ENCODE measurements at regions not wholly inside any gene's neighbourhood (a gene's known extent, or its start where the extent isn't known, plus 50 kb on each side); places are given as distances from the start of the nearest gene placed in this dataset.
"Not testable (repeated sequence)": the region's sequence is repeated elsewhere in the genome, so short reads cannot be mapped to it uniquely, and the experiment has no call there.

DNA sequence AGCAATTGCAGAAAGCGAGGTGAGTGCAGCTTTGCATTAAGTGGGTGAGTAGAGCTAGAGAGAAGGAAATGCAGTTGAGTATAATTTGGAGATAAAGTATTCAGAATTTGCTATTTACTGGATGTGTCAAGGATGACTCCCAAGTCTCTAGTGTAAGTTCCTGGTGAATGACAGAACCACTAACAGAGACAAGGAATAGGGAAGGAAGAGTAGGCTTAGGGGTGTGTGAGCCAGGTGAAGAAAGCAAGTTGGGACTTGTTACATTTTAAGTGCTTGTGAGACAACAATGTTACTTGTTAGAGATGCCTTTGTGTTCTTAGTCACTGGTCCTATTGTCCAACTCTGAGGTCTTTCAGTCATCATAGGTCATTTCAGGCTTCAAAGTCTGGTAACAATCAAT is 70.8 kb downstream of the TBC1D26 start:
- not testable (repeated sequence) for DNase-seq

DNA sequence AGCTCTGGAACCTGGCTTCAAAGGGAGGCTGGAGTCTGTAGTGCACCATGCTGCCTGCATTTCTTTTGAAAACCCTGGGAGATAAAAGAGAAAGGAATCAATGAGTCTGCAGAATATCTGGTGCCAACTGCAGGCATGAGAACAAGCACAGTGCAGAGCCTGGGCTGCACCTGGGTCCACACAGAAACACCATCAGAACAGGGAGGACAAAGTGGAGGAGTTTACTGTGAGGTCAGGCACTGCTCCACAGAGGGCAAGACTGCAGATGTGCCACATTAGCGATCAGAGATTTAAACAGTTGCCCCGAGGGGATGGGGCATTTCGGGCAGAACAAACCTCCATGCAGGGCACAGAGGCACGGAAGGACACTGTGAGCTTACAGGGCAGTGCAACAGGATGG is 74.7 kb downstream of the TBC1D26 start:
- DNase-seq = not testable (repeated sequence)

DNA sequence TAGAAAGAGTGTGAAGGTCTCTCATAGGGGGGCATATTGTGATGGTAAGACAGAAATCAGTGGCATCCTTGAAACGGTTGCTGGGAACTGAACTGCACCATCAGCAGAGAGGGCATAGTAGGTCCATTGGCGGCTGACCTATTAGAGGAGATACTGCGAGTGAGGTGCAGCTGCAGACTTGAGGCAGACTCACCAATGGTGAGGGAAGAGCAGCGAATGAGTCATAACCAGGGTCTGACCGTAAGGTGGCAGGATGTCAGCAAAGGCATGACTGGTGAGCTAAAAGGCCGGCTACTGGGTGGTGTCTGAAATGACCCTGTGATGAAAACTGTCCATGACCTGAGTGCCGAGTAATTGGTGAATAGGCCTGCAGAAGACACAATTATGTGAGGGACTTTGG is 81.3 kb downstream of the TBC1D26 start:
- not testable (repeated sequence) for DNase-seq

DNA sequence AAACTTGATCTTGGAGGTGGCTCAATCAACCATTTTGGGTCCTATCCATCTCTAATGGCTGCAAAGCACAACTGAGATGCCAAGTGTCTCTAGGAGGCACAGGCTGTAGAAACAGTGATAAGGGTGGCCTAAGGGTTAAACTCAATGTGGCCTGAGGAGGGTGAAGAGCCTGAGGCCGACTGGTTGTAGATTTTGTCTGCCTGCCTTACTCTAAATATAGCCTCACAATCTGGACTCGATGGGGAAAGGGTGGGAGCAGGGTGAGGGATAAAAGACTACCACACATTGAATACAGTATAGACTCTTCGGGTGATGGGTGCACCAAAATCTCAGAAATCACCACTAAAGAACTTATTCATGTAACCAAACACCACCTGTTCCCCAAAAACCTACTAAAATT is 81.9 kb downstream of the TBC1D26 start:
- not testable (repeated sequence) for DNase-seq

DNA sequence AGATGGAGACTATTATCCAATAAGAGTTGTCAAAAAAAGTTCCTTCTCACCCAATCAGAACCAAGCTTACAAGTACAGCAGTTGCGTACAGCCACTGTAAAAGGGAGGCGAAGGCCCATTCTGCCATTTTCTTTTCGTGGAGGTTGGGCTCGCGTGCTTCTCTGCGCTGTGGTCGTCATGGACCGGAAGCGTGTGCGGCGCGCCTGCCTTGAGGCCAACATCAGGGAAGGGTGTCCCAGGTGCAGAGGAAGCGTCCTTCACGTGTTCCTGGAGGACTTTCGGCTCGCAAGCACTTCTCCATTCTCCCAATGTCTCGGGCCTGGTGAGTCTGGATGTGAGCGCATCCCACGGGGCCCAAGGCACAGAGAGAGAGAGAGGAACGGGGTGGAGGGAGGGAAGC is 85.8 kb downstream of the TBC1D26 start:
- DNase-seq = not testable (repeated sequence)

DNA sequence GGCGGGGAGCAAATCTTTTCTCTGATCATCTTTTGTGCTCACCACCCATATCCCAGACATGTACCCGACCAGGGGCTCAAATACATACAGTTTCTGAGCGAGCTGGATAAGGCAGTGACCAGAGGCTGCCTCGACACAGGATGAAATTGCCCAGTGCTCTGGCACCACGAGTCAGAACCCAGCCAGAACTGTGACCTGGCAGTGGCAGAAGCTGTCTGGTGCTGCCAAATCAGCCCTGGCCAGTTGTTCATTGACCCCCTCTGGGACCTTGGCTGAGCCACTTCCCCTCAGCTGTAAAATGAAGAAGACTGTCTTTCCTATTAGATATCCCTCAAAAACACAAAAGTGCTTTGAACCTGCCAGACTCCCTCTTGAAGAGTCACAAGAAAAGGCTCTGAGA is 90.2 kb downstream of the TBC1D26 start:
- DNase-seq = not testable (repeated sequence)

DNA sequence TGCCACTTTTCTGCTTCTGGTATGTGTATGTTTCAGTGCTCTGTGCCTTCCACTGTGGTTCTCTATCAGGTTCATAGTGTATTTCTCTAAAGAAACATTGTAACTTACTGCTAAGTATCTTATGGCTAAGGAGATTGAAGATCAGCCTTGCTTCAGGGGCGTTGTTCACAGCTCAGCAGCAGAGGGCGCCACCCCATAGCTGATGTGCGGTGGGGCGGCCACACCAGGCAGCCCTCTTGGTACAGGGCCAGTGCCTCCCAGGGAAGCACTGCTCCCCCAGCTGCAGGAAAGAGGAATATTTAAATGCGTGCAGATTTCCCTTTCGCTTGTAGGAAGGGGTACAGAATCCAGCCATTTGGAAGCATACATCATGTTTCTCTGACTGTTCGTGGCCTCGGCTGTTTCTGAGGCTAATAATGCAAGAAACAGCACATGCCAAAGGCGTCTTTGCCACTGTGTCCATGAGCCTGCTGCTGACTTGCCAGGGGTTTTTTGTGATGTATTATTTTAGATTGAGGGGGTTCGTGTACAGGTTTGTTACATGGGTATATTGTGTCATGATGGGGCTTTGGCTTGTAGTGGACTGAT is 96.7 kb downstream of the TBC1D26 start:
- peak; percentile 90 for DNase-seq

DNA sequence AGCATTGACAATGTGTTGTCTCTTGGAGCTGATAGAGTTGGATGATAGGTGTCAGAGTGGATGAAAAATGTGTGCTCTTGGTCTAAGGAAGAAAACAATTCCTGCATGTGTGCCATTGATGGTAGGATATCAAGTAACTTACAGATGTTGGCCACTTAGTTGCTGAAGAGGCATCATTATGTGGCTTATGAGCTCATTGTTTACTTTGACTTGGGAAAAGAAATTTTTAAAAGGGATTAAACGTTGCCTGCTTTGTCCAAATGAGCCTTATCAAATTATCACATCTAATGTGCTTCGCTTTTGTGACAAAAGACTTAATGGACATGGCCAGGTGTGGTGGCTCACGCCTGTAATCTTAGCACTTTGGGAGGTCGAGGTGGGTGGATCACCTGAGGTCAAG is 98.1 kb downstream of the TBC1D26 start:
- DNase-seq = not testable (repeated sequence)

DNA sequence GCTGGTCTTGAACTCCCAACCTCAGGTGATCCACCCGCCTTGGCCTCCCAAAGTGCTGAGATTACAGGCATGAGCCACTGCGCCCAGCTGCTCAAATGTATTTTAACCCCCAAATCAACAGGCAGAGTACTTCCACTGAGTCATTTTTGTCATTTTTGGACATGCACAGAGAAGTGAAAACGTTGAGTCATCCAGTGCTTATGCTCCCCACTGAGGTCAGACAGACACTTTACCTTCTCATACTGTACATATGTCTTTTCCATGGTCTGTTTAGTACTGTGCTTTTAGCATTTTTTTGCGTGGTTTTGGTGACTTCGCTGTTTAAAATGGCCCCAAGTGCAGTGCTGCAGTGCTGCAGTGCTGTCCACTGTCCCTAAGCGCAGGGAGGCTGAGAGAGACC is 99.1 kb downstream of the TBC1D26 start:
- DNase-seq = not testable (repeated sequence)

DNA sequence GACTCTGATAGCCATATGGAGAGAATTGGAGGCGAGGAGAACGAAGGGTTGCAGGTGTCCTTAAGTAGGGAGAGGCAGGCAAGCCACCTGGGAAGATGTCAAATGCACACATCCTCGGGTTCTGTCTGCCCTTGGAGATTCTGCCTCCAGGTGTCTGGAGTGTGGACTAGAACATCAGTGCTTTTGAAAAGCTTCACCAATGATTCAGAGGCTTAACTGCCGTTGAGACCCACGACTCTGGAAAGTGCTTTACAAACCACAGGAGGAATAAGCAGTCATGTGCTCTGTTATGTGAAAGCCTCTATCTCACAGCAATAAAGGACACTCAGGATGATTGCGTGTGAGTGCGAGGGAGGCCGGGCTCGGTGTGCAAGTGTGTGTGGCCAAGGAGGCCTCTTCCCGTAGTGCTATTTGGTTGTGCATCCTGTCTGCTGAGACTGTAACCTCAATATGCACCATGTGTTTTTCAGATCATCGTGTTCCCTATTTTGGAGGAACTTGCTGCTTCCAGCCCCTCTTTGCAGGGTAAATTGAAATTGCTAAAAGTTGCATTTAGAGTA is 100.9 kb downstream of the TBC1D26 start:
- DNase-seq = not testable (repeated sequence)

DNA sequence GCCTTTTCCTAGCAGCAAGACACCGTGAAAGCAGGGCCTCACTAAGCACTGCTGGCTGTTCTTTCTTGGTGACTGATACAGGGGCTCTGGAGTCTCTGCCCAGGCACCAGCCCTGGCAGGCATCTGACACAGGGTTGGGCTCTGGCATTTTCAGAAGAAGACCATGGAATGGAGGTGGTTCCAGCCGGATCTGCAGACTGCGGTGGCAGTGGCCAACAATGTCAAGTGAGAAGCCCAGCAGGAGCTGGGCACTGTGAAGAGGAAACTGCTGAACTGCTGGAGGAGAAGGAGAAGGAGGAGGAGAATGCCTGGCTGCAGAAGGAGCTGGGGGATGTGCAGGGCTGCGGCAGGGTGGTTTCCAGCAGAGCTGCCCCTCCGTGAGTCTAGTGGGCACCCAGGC is 101.8 kb downstream of the TBC1D26 start:
- not testable (repeated sequence) for DNase-seq

DNA sequence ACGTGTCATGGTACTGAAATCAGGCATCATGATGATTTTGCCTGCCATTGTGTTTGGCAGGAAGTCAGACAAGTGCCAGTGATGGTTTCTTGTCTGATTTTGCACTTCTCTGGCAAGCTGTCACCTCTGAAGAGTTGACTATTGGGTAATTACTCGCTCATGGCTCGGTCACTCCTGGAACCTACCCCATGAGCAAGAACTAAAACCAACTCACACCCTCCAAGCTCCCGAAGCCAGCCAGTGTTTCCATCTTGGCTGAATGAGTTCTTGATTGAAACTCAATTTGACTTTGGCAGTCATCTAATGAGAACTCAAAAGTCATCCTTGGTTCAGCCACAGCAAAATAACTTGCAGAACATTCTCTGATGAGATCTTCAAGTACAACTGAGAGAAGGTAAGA is 103.4 kb downstream of the TBC1D26 start:
- not testable (repeated sequence) for DNase-seq

DNA sequence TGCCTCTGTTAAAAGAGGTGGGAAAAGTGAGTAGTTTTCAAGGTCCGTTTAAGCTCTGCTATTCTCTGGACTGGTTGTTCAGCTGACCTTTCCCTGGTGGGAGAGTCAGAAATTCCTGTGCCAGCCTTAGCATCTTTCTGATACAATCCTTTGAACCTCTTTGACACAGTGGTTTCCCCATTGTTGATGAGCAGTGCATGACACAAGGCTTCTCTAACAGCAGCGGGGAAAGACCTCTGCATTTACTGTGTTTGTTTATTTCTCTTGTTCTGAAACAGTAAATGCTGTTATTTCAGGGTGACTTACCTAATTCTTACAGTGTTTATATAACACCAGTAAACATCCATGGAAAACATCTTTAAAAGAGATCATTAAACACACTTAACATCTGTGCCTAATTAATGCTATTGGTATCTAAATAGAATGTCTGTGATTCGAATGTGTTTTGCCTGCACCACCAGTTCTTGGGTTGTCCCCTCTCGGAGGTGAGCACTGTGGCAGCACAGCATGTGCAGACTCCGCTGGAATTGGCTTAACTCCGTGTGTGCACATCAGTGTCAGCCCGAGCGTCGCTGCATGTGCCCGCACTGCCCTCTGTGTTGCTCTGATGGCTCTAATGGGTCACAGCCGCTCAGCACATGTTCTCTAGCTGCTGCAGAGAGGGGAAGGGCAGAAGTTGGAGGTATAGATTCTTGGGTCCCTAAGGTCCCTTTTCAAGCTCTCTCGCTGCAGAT is 104.3 kb downstream of the TBC1D26 start:
- DNase-seq = not testable (repeated sequence)

DNA sequence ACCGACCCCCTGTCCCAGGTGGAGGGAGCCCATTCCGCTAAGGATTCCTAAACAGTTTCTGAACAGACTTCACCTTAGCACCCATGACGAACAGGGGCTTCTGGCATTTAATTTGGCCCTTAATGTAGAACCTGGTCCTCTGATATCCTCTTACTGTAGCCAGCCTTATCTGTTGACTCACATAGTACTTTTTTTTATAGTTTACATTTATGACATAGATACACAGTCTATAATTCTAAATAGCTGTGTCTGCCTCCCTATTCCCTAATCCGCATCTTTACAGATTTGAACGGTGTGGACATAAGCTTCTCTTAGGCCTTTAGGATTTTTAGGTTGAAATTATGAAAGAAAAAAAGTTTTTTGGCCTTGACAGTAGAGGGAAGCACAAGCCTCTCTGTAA is 104.9 kb downstream of the TBC1D26 start:
- DNase-seq = not testable (repeated sequence)

DNA sequence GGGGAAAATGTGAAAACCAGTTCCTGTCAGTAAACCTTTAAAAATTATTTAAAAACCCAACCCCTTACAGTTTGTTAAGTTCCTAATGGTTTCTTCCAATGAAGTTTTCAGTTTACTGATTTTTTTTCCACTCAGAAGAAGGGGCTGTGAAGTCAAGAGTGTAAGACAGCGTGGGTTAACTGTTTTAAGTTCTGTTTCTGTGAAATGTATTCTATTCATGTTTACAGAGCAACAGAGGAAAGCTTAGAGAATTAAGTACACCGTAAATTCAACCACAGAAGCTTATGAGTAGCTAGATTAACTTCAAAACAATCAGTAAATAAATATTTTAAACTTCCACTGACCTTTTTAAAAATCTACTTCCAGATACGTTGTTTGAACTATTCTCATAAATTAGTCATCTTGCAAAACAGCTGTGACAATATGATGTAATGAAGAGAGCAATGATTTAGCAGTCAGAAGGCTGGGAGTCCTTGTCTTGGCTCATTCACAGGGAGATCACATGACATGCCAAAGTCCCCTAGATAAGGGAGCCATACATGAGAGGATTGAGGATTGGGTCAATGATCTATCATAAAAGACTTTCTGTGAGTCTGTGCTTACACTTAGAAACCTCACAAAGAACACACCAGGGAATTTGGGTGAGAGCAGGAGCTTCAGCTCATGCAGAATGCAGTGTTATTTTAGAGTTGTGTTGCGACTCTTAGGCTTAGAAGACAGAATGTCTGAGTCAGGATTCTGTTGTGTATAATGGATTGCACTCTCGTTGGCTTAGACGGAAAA is 97.3 kb upstream of the ADORA2B start:
- not testable (repeated sequence) for DNase-seq

DNA sequence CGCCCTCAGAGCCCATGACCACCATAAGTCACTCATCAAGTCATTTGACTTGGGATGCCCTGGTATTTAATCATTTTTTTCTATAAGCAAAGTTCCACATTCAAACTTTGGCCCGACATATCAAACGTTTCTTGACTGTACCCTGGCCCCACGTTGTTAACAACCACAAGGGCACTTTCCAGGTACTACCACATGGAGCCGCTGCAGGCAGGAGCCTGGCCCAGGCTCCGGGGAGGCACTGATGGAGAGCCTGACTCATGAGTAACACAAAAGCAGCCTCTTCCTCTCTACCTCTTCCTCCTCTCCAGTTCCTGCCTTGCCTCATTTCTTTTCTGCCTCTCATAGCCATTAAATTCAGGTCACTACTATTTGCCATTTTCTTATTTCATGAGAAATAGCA is 95.9 kb upstream of the ADORA2B start:
- peak; percentile 81 for DNase-seq

DNA sequence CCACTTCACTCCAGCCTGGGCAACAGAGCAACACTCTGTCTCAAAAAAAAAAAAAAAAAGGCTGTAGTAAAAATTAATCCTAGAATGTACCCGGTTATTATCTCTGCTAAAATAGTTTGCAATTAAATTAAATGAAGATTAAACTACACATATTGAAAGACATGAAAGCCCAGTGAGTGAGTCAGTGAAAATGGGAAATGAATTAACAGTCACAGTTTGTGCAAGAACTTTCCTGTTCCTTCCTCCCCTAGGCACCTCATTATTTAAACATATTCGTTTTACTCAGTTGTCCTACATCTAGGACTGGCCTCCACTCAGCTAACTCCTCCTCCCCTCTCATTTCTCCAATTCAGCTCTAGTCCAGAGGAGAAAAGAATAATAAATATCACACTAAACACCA is 94.9 kb upstream of the ADORA2B start:
- not testable (repeated sequence) for DNase-seq

DNA sequence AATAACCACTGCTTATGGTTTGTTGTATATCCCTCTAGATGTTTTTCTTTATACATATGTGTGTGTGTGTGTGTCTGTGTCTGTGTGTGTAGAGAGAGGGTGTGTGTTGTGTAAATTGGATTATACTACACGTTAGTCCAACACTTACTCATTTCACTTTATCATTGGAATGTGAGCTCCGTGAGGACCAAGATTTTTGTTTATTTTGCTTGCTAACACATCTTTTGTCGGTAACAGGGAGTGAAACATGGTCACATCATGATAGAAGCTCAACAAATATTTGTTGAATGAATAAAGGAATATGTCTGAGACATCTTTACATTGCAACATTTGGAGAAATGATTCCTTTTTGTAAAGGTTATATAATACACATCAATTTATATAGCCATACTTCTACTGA is 94.2 kb upstream of the ADORA2B start:
- not testable (repeated sequence) for DNase-seq

DNA sequence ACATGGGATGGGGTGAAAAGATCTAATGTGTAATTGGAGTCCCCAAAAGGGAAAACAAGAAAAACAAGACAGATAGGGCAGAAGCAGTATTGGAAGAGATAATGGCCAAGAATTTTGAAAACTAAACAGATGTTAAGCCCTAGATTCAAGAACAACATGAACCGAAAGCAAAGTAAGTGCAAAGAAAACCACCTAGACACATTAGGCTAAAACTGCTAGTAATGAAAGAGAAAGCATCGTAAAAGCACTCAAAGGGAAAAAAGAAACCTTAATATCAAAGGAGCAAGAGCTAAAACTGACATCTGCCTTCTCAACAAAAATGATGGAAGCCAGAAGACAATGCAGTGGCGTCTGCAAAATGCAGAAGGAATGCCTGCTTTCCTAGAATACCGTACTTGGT is 92.1 kb upstream of the ADORA2B start:
- not testable (repeated sequence) for DNase-seq

DNA sequence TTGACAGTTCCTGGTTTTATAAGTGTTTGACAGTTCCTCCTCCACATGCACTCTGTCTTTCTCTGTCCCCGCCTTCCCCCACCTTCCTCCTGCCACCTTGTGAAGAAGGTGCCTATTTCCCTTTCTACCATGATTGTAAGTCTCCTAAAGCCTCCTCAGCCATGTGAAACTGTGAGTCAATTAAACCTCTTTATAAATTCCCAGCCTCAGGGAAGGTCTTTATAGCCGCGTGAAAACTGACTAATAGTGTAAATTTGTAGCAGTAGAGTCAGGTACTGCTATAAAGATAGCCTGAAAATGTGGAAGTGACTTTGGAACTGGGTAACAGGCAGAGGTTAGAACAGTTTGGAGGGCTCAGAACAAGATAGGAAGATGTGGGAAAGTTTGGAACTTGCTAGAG is 88.7 kb upstream of the ADORA2B start:
- not testable (repeated sequence) for DNase-seq

DNA sequence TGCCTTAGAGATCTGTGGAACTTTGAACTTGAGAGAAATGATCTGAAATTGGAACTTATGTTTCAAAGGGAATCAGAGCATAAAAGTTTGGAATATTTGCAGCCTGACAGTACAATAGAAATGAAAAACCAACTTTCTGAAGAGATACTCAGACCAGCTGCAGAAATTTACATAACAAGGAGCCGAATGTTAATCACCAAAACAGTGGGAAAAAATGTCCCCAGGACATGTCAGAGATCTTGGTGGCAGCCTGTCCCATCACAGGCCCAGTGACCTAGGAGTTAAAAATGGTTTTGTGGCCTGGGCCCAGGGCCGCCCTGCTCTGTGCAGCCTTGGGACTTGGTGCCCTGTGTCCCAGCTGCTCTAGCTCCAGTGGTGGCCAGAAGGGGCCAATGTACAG is 88.2 kb upstream of the ADORA2B start:
- not testable (repeated sequence) for DNase-seq

DNA sequence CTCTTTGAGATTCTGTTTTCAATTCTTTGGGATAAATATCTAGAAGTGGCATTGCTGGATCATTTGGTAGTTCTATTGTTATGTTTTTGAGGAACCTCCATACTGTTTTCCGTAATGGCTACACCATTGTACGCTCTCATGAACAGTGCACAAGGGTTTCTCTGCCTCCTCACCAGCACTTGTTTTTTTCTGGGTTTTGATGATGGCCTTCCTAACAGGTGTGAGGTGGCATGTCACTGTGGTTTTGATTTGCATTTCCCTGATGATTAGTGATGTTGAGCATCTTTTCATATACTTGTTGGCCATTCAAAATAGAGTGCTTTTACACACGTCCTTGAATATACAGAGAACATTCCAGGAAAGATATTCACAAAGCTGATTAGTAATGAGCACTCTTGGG is 86.8 kb upstream of the ADORA2B start:
- not testable (repeated sequence) for DNase-seq

DNA sequence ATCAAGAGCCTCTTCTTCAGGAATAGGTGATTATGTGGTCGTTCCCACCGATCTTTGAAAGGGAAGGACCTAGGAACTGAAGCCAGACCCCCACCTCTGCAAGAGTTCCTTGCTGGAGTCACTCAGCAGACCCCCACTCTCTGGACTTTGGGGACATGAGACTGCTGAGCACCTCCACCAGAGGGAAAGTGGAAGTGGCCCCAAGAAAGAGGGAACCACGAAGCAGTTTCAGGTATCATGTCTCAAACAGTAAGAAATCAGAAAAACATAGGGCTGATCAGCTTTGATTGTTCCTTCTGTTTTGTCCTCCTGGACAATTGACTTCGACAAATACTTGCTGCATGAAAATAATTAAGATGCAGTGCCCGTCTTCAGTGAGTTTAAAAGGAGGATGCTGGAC is 84.2 kb upstream of the ADORA2B start:
- not testable (repeated sequence) for DNase-seq

All from activated effector memory CD4-positive, alpha-beta T cell treated with anti-CD3 and anti-CD28 coated beads, Interleukin-2, amount 50 U/mL, for 16 hours (primary cell).